NCI-H2171 treated with DMSO at 0.1 percent for 48 hours (cell line): ENCODE measurements at regions not wholly inside any gene's neighbourhood (a gene's known extent, or its start where the extent isn't known, plus 50 kb on each side); places are given as distances from the start of the nearest gene placed in this dataset.
"Not testable (repeated sequence)": the region's sequence is repeated elsewhere in the genome, so short reads cannot be mapped to it uniquely, and the experiment has no call there.

Experiments used
- DNase-seq: peaks from one replicate; lab custom pipeline; 2025; lab: John Stamatoyannopoulos, UW

DNA sequence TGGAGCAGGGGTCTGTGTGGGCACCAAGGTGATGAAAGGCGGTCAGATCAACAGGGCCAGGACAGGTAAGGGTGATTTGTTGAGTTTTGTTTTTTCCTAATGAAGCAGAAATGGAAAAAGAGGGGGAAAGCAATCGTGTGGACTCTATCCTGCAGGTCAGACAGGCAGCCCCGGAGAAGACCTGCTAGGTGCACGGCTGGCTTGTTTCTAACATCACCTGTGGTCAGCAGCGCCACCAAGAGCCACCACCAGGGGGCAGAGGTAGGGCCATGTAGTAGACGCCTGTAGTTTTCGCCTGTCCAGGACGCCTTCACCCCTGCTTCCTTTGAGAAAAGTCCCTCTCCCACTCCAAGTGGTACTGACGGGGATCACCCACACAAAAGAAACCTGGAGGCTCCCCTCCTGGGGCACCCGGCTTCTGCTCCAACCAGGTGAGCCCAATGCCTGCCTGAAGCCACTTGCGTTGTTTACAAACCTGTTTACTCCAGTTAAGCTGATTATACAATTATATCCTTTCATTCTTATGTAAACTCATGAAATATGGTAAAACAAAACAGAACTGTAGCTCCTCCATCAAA lies 54.2 kb upstream of the SEC14L1 start:
- peak; percentile 65 for DNase-seq

DNA sequence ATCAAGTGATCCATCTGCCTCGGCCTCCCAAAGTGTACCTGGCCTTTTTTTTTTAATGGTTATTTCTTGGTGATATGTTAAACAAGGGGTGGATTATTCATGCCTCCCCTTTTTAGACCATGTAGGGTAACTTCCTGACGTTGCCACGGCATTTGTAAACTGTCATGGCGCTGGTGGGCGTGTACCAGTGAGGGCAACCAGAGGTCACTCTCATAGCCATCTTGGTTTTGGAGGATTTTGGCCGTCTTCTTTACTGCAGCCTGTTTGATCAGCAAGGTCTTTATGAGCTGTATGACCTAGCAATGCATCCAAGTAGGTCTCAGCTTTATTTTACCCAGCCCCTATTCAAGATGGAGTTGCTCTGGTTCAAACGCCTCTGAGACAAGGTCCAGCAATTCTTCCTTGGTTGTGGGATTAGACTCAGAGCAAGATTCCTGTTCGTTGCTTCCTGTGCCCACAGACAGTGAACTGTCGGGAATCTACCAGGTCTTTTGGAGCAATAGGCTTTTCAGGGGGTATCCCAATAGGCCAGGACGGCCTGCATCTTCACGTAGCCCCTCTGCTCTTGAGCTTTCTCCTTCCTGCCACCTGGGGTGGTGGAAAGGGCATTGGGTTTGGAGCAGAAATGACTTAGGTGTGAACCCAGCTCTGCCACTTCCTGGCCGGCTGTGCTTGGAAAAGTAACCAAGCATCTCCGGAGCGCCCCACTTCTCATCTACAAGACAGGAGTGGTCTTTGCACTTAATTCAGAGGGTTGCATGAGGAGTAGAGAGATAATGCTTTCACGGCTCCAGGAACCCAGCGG lies 52.9 kb upstream of the SEC14L1 start:
- DNase-seq: no peak

DNA sequence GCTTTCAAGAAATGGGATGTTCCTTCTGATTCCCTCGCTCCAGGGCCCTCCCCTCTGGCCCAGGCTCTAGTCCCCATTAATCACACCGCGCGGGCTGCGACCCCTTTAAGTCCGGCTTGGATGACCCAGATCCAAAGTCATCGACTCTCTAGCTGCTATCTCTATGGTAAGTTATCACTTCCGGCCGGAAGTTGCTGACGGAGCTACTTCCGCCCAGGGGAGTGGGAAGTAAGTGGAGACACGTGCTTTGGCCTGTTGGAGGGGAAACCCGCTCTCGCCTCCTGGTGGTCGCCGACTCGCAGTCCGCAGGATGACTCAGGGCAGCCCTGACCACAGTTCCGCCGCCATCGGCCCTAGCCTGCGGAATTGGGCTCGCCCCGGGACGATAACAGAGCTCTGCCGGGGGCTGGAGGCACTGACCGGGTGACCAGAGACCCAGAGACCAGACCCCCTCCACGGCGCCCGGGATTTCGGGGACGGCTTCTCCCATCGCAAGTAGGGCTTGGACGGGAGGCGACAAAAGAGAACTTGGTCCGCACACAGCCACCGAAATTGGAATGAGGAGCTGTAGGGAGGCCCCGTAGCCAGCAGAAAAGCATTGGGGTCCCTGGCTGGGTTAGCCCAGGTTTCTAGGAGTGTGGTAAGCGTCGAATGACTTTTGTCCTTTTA lies 52.2 kb upstream of the SEC14L1 start:
- DNase-seq: peak; percentile 94

DNA sequence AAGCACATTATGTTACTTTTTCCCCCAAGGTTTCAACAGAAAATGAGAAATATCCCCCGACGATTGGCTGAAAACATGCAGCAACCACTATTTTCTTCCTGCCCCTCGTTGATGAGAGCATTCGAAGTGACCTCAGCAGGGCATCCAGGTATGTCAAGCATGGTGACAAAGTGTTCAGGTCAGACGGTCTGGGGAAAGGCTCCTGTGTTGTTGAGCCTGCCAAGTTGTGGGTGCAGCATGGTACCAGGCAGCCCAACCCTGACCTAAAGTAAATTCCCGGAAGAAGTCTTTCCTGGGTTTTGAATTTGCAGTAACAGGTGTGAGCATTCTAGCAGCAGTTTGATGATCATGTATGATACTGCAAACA lies 51.7 kb upstream of the SEC14L1 start:
- no peak for DNase-seq

DNA sequence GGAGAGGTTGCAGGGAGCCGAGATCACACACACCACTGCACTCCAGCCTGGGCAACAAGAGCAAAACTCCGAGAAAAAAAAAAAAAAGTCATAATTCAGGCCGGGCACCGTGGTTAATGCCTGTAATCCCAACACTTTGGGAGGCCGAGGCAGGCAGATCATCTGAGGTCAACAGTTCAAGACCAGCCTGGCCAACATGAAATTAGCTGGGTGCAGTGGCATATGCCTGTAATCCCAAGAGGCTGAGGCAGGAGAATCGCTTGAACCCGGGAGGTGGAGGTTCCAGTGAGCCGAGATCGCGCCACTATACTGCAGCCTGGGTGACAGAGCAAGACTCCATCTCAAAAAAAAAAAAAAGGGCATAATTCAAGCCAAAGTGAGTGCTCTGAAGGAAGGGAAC lies 50.8 kb upstream of the SEC14L1 start:
- not testable (repeated sequence) for DNase-seq

DNA sequence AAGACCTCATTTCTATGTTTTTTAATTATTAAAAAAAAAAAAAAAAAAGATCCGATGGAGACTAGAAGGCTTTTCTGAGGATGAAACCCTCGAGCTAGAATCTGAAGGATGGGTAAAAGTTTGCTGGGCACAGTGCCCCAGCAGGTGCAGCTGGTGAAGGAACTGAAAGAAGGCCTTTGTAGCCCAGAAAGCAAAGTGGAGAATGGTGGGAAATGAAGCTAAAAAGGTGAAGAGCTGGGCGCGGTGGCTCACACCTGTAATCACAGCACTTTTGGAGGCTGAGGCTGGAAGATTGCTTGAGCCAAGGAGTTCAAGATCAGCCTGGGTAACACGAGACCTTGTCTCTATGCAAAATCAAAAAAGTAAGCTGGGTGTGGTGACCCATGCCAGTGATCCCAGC lies 50.3 kb upstream of the SEC14L1 start:
- DNase-seq: no peak
